NCI-H1048 (cell line): ENCODE measurements at regions not wholly inside any gene's neighbourhood (a gene's known extent, or its start where the extent isn't known, plus 50 kb on each side); places are given as distances from the start of the nearest gene placed in this dataset.
"Not testable (repeated sequence)": the region's sequence is repeated elsewhere in the genome, so short reads cannot be mapped to it uniquely, and the experiment has no call there.

ENCODE experiments used
- DNase-seq: peaks from one replicate; lab custom pipeline; 2025; lab: John Stamatoyannopoulos, UW

GRCh38 chr11:28900427-28900826 is 792.2 kb downstream of the METTL15 start:
- no peak for DNase-seq

DNA sequence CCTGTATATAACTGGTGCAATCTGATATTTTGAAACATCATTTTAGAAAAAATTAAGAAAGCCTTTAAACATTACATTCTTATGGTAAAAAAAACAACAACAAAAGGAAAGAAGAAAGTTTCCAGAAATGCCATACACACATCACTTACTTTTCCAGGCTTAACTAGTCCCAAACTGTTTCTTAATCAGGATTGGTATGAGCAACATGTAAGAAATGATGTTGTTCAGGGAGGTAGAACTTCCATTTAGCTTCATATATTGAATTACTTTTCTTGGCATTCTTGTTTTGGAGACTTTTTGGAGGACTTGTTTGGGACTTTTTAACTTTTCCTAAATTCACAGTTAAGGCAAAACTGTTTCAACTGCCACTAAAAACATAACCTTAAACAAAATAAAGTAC is 791.5 kb downstream of the METTL15 start:
- no peak for DNase-seq

- not testable (repeated sequence) for DNase-seq
These were observed 782.4 kb downstream of the METTL15 start for GRCh38 chr11:28890601-28891040.

- no peak for DNase-seq
These were observed 779.5 kb downstream of the METTL15 start for GRCh38 chr11:28887681-28888080.

- no peak for DNase-seq
These were observed 771.7 kb downstream of the METTL15 start for GRCh38 chr11:28879869-28880268.

GRCh38 chr11:28878025-28878424 is 769.8 kb downstream of the METTL15 start:
- no peak for DNase-seq

DNA sequence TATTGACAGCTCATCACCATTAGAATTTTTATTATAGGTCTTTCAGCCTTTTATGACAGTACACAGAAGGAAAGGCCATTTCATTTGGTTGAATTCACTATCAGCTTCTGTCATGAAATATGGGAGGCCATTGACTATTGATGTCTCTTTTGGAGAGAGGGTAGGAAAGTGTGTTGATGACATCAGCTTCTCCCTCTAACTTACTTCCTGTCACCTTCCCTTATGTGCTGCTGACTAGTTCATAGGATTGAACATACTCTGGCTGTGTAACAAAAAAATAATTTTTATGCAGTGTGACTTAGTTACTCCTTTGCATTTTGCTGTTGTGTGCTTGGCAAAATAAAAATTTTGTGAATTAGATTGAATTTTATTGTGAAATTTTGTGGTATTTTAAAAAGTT is 769.2 kb downstream of the METTL15 start:
- no peak for DNase-seq

GRCh38 chr11:28874706-28875105 is 766.5 kb downstream of the METTL15 start:
- DNase-seq, result no peak

DNA sequence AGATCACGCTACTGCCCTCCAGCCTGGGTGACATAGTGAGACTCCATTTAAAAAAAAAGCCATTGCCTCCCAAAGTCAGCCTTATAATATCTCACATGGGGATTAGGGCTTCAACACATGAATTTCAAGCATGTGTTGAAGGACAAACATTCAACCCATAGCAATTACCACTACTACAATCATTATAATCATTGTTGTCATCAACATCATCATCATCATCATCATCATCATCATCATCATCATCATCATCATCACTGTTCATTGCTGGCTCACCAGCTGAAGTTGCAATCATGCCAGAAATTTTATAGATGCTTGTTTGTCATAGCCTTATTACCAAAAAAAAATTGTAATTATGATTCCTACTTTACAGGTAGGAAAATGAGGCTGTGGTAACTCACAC is 762.9 kb downstream of the METTL15 start:
- no peak for DNase-seq

GRCh38 chr11:28863422-28863821 is 755.2 kb downstream of the METTL15 start:
- no peak for DNase-seq

- DNase-seq, result no peak
These were observed 752.7 kb downstream of the METTL15 start for GRCh38 chr11:28860893-28861292.

- no peak for DNase-seq
These were observed 749.9 kb downstream of the METTL15 start for GRCh38 chr11:28858076-28858475.

DNA sequence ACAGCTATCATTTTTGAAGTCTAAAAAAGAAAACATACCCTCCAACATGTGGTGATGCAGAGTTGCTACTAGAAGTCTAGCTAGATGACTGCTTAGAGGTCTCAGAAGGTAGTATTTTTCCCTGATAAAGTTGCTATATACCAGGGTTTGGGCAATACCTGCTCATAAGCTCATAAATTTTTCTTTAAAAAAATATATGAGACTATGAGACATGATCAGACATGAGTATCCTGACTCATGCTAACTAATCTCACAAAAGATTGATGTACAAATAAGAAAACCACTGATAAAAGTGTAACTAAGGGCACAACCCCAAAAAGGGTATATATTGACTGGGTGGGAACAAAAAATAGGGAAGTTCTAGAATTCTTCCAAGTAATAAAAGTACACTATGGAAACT is 740.9 kb downstream of the METTL15 start:
- DNase-seq, result no peak

DNA sequence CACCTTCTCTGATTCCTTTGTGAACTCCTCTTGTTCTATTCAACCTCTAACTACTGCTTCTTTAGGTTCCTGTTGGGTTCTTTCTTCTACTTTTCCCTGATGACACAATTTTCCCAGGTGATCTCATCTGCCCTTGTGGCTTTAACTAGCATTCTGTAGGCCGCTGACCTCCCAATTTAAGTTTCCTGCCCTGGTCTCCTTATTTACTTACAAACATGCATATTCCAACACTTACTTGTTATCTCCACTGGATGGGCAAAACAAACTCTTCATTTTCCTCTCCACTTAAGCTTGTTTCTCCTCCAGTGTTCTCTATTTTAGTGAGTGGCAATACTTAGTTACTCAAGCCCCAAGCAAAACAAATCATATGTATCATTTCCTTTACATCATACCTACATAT is 734.5 kb downstream of the METTL15 start:
- DNase-seq, result no peak

DNA sequence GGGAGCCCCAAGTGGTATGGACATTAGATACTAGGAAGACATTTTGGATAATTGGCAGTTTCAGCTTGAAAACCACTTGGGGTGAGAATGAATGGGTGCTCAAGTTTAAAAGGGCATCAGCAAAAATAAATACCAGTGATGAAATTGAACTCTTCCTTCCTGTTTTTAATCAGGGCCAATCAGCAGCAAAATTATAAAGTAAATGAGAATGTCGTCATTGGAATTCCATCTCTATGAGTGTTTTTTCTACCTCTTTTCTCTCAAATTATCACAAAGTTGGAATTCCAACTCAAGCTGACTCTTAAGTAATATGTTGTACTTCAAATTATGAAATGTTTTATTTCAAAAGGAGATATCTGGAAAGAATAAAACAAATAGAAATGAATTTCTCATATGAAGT is 730.6 kb downstream of the METTL15 start:
- DNase-seq, result no peak

- DNase-seq, result no peak
These were observed 729.4 kb downstream of the METTL15 start for GRCh38 chr11:28837599-28837998.

GRCh38 chr11:28836285-28837081 is 728.3 kb downstream of the METTL15 start:
- DNase-seq, result no peak

- no peak for DNase-seq
These were observed 727.6 kb downstream of the METTL15 start for GRCh38 chr11:28835790-28836189.

- DNase-seq, result no peak
These were observed 727.1 kb downstream of the METTL15 start for GRCh38 chr11:28835317-28835716.

DNA sequence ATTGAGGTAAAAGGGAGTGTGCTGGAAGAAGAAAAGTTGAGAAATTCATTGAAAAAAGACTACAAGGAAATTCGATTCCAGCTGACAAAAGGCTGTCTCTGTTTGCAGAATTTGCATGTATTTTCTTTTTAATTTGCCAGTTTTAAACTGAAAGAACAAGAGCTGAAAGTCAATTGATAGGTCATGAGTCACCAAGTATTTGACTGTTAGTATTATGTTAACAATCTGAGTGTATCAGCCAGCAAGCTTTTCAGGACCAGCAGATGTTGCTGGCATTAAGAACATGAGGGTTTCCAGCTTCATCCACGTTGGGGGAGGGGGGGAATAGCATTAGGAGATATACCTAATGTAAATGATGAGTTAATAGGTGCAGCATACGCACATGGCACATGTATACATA is 726.7 kb downstream of the METTL15 start:
- no peak for DNase-seq

GRCh38 chr11:28833670-28834069 is 725.5 kb downstream of the METTL15 start:
- DNase-seq, result no peak

GRCh38 chr11:28833169-28833568 is 725.0 kb downstream of the METTL15 start:
- DNase-seq, result no peak

- no peak for DNase-seq
These were observed 718.6 kb downstream of the METTL15 start for GRCh38 chr11:28826807-28827206.

DNA sequence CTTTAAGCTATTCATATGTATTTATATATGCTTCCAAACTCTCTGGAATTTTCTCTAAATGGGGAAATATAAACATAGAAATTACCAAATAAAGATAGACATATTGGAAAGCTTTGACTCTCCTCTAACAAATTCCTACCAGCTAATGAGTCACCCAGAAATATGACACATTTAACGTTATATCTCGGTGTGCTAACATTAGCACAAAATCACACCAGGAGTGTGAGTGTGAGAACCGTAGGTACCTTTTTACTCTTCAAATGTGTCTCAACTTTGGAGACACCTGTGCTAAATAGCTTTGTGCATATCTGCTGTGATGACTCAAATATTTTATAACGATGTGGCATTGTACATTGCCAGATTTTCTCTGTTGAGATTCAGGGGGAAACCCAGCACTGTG is 714.4 kb downstream of the METTL15 start:
- DNase-seq, result no peak
